Testis (tissue), 2 donors: ENCODE measurements at regions not wholly inside any gene's neighbourhood (a gene's known extent, or its start where the extent isn't known, plus 50 kb on each side); places are given as distances from the start of the nearest gene placed in this dataset.

Experiments
- CTCF ChIP-seq, 3 experiments: fragments of 450-650 bp in 2 of 3; fragments of 200-600 bp in 1 of 3; sonication (generic) in 1 of 3; IDR thresholded peaks; one replicate each; pipeline ENCODE4 v1.5.1; 2016 to 2019; ENCODE audit warnings: antibody characterized with exemption in 3 of 3, mild to moderate bottlenecking in 2 of 3, moderate library complexity in 1 of 3
- POLR2A ChIP-seq: fragments of 450-650 bp; IDR thresholded peaks from one replicate; pipeline ENCODE4 v1.6.1; 2017; ENCODE audit warnings: antibody characterized with exemption, mild to moderate bottlenecking, moderate library complexity

GRCh38 chr1:82483146-82483545, 682.4 kb downstream of the ADGRL2 start:
- TF ChIP-seq CTCF (IDR thresholded peaks at IDR 0.05) (no peak), POLR2A (no peak)
